HUES6 (cell line): ENCODE measurements at regions not wholly inside any gene's neighbourhood (a gene's known extent, or its start where the extent isn't known, plus 50 kb on each side); places are given as distances from the start of the nearest gene placed in this dataset.

Source experiments
- H3K27ac ChIP-seq: 2 replicates; pipeline ENCODE4 v1.7.0; 2013; ENCODE audit warnings: low read depth, mild to moderate bottlenecking, low read length, inconsistent platforms
- H3K27me3 ChIP-seq: 2 replicates; pipeline ENCODE4 v1.6.1; 2013; ENCODE audit warnings: low read length; ENCODE audit not compliant: control insufficient read depth, insufficient read depth
- H3K36me3 ChIP-seq: 2 replicates; pipeline ENCODE4 v1.6.1; 2013; ENCODE audit warnings: low read length; ENCODE audit not compliant: control insufficient read depth, insufficient read depth
- H3K4me1 ChIP-seq: 2 replicates; pipeline ENCODE4 v1.6.1; 2013; ENCODE audit warnings: low read length; ENCODE audit not compliant: control insufficient read depth, insufficient read depth
- H3K4me3 ChIP-seq: 2 replicates; pipeline ENCODE4 v1.5.1; 2013; ENCODE audit warnings: low read depth, low read length
- H3K9ac ChIP-seq: one replicate; pipeline ENCODE4 v1.6.1; 2013; ENCODE audit warnings: mild to moderate bottlenecking, low read length
- H3K9me3 ChIP-seq: 2 replicates; pipeline ENCODE4 v1.6.1; 2013; ENCODE audit warnings: low read depth, low read length; ENCODE audit not compliant: control insufficient read depth, insufficient read depth

- H3K9me3 ChIP-seq = peaks cover 11% of the 10 kb centered on the region
- H3K4me3 ChIP-seq = no peak overlapping the region
- no peak overlapping the region for H3K9ac ChIP-seq
- H3K4me1 ChIP-seq = no peaks in the 10 kb centered on the region; the same call in 1 of the 2 replicates
- no peaks in the 10 kb centered on the region for H3K36me3 ChIP-seq
- no peak overlapping the region for H3K27ac ChIP-seq
- no peaks in the 10 kb centered on the region for H3K27me3 ChIP-seq
These were observed 126.5 kb downstream of the C12orf75 start for GRCh38 chr12:105457026-105457425.

- Histone ChIP-seq H3K27ac (no peak overlapping the region), H3K36me3 (no peaks in the 10 kb centered on the region), H3K9me3 (peaks cover 11% of the 10 kb centered on the region), H3K9ac (no peak overlapping the region), H3K4me1 (no peaks in the 10 kb centered on the region; the same call in 1 of the 2 replicates), H3K27me3 (no peaks in the 10 kb centered on the region), H3K4me3 (no peak overlapping the region)
These were observed 129.4 kb downstream of the C12orf75 start for GRCh38 chr12:105459760-105460330.

GRCh38 chr12:105461271-105461943 is 130.9 kb downstream of the C12orf75 start:
- Histone ChIP-seq H3K27ac (no peak overlapping the region), H3K27me3 (no peaks in the 10 kb centered on the region), H3K9ac (no peak overlapping the region), H3K36me3 (no peaks in the 10 kb centered on the region), H3K9me3 (peaks cover 11% of the 10 kb centered on the region), H3K4me1 (no peaks in the 10 kb centered on the region; the same call in 1 of the 2 replicates), H3K4me3 (no peak overlapping the region)

GRCh38 chr12:105461944-105462762 is 131.7 kb downstream of the C12orf75 start:
- no peak overlapping the region for H3K9ac ChIP-seq
- H3K4me1 ChIP-seq = peaks cover 1% of the 10 kb centered on the region; the same call in 1 of the 2 replicates
- no peaks in the 10 kb centered on the region for H3K27me3 ChIP-seq
- no peak overlapping the region for H3K4me3 ChIP-seq
- H3K27ac ChIP-seq = no peak overlapping the region
- H3K9me3 ChIP-seq = peaks cover 11% of the 10 kb centered on the region
- no peaks in the 10 kb centered on the region for H3K36me3 ChIP-seq

GRCh38 chr12:105462831-105463230 is 132.3 kb downstream of the C12orf75 start:
- H3K4me3 ChIP-seq = no peak overlapping the region
- H3K9me3 ChIP-seq = peaks cover 11% of the 10 kb centered on the region
- H3K9ac ChIP-seq = no peak overlapping the region
- no peak overlapping the region for H3K27ac ChIP-seq
- H3K27me3 ChIP-seq = no peaks in the 10 kb centered on the region
- H3K36me3 ChIP-seq = no peaks in the 10 kb centered on the region
- peaks cover 7% of the 10 kb centered on the region for H3K4me1 ChIP-seq

- Histone ChIP-seq H3K27ac (no peak overlapping the region), H3K4me1 (peaks cover 7% of the 10 kb centered on the region), H3K9ac (no peak overlapping the region), H3K4me3 (no peak overlapping the region), H3K27me3 (no peaks in the 10 kb centered on the region), H3K36me3 (no peaks in the 10 kb centered on the region), H3K9me3 (no peaks in the 10 kb centered on the region)
These were observed 133.9 kb downstream of the C12orf75 start for GRCh38 chr12:105464406-105464805.

- H3K9me3 ChIP-seq = no peaks in the 10 kb centered on the region
- H3K9ac ChIP-seq = no peak overlapping the region
- H3K27ac ChIP-seq = no peak overlapping the region
- no peaks in the 10 kb centered on the region for H3K27me3 ChIP-seq
- no peak overlapping the region for H3K4me3 ChIP-seq
- H3K36me3 ChIP-seq = no peaks in the 10 kb centered on the region
- H3K4me1 ChIP-seq = peaks cover 7% of the 10 kb centered on the region
These were observed 135.9 kb downstream of the C12orf75 start for GRCh38 chr12:105466231-105466900.

- Histone ChIP-seq H3K27ac (no peak overlapping the region), H3K4me3 (no peak overlapping the region), H3K9me3 (no peaks in the 10 kb centered on the region), H3K9ac (no peak overlapping the region), H3K4me1 (peaks cover 7% of the 10 kb centered on the region), H3K36me3 (no peaks in the 10 kb centered on the region), H3K27me3 (no peaks in the 10 kb centered on the region)
These were observed 136.6 kb downstream of the C12orf75 start for GRCh38 chr12:105466901-105467598.

- peaks cover 7% of the 10 kb centered on the region for H3K4me1 ChIP-seq
- no peaks in the 10 kb centered on the region for H3K9me3 ChIP-seq
- H3K27me3 ChIP-seq = no peaks in the 10 kb centered on the region
- no peaks in the 10 kb centered on the region for H3K36me3 ChIP-seq
- no peak overlapping the region for H3K4me3 ChIP-seq
- H3K27ac ChIP-seq = no peak overlapping the region
- no peak overlapping the region for H3K9ac ChIP-seq
These were observed 137.3 kb downstream of the C12orf75 start for GRCh38 chr12:105467710-105468366.

- Histone ChIP-seq H3K9ac (no peak overlapping the region), H3K9me3 (no peaks in the 10 kb centered on the region), H3K36me3 (no peaks in the 10 kb centered on the region), H3K4me3 (no peak overlapping the region), H3K27me3 (no peaks in the 10 kb centered on the region), H3K4me1 (peaks cover 7% of the 10 kb centered on the region), H3K27ac (no peak overlapping the region)
These were observed 138.0 kb downstream of the C12orf75 start for GRCh38 chr12:105468464-105468863.
